Neural cell (in vitro differentiated cells): ENCODE measurements at regions not wholly inside any gene's neighbourhood (a gene's known extent, or its start where the extent isn't known, plus 50 kb on each side); places are given as distances from the start of the nearest gene placed in this dataset.

ENCODE experiments used
- H2AFZ ChIP-seq: fragments of 200-600, 300-800 bp; sonication (generic), shearing (Covaris generic); 2 replicates; pipeline ENCODE4 v1.6.0; 2014; ENCODE audit warnings: low read depth, mild to moderate bottlenecking, antibody characterized with exemption, low read length, moderate library complexity
- H3F3A ChIP-seq: fragments of 200-600 bp; shearing (Covaris generic); 2 replicates; pipeline ENCODE4 v1.6.1; 2016; ENCODE audit warnings: mild to moderate bottlenecking, moderate library complexity, mixed read lengths, antibody characterized with exemption, low read length; ENCODE audit not compliant: insufficient read depth, poor library complexity, severe bottlenecking
- H3K27ac ChIP-seq: fragments of 200-600, 300-800 bp; sonication (generic), shearing (Covaris generic); 2 replicates; pipeline ENCODE4 v1.5.1; 2014; ENCODE audit warnings: mild to moderate bottlenecking, low read length, moderate library complexity
- H3K27me3 ChIP-seq: fragments of 300-800, 200-600 bp; sonication (generic), shearing (Covaris generic); 2 replicates; pipeline ENCODE4 v1.6.0; 2014; ENCODE audit warnings: mild to moderate bottlenecking, low read depth, low read length, moderate library complexity; ENCODE audit not compliant: insufficient read depth
- H3K36me3 ChIP-seq: fragments of 300-800, 200-600 bp; sonication (generic), shearing (Covaris generic); 2 replicates; pipeline ENCODE4 v1.5.1; 2014; ENCODE audit warnings: mild to moderate bottlenecking, antibody characterized with exemption, low read length, moderate library complexity; ENCODE audit not compliant: insufficient read depth
- H3K4me2 ChIP-seq: fragments of 300-800, 200-600 bp; sonication (generic), shearing (Covaris generic); 2 replicates; pipeline ENCODE4 v1.6.0; 2014; ENCODE audit warnings: mild to moderate bottlenecking, low read length
- H3K4me3 ChIP-seq: fragments of 300-800, 200-600 bp; sonication (generic), shearing (Covaris generic); 2 replicates; pipeline ENCODE4 v1.5.1; 2014; ENCODE audit warnings: mild to moderate bottlenecking, low read length, moderate library complexity
- H3K79me2 ChIP-seq: fragments of 200-600 bp; shearing (Covaris generic); replicated peaks from 2 replicates; pipeline ENCODE4 v1.6.0; 2014; ENCODE audit warnings: mild to moderate bottlenecking, low read length, moderate library complexity; ENCODE audit not compliant: insufficient read depth
- H3K9ac ChIP-seq: fragments of 300-800, 200-600 bp; sonication (generic), shearing (Covaris generic); 2 replicates; pipeline ENCODE4 v1.6.1; 2016; ENCODE audit warnings: mild to moderate bottlenecking, low read length, mixed read lengths
- H3K9me2 ChIP-seq: fragments of 200-600 bp; shearing (Covaris generic); 2 replicates; pipeline ENCODE4 v1.6.1; 2016; ENCODE audit warnings: mild to moderate bottlenecking, low read length, mixed read lengths; ENCODE audit not compliant: insufficient read depth
- H3K9me3 ChIP-seq: fragments of 200-600, 300-800 bp; sonication (generic), shearing (Covaris generic); 2 replicates; pipeline ENCODE4 v1.6.1; 2016; ENCODE audit warnings: mild to moderate bottlenecking, mixed run types, low read length, moderate library complexity, mixed read lengths
- H4K20me1 ChIP-seq: fragments of 200-600 bp; shearing (Covaris generic); 2 replicates; pipeline ENCODE4 v1.6.1; 2016; ENCODE audit warnings: mild to moderate bottlenecking, mixed run types; ENCODE audit not compliant: insufficient read depth
- CTCF ChIP-seq: fragments of 450-650 bp; IDR thresholded peaks from 2 replicates; pipeline ENCODE4 v1.5.1; 2014; ENCODE audit warnings: antibody characterized with exemption, mild to moderate bottlenecking, moderate library complexity; ENCODE audit not compliant: poor library complexity, severe bottlenecking
- EP300 ChIP-seq: fragments of 450-650 bp; conservative IDR thresholded peaks from 2 replicates; pipeline ENCODE4 v1.6.1; 2014; ENCODE audit warnings: antibody characterized with exemption, mild to moderate bottlenecking, moderate library complexity; ENCODE audit not compliant: poor library complexity, severe bottlenecking
- EZH2 ChIP-seq: fragments of 200-600, 300-800 bp; shearing (Covaris generic), sonication (generic); IDR thresholded peaks from 2 replicates; pipeline ENCODE4 v1.6.1; 2014; ENCODE audit warnings: antibody characterized with exemption, low read length, borderline replicate concordance, mild to moderate bottlenecking; ENCODE audit not compliant: insufficient read depth, poor library complexity, severe bottlenecking
- MXI1 ChIP-seq: fragments of 450-650 bp; conservative IDR thresholded peaks from 2 replicates; pipeline ENCODE4 v1.6.1; 2014; ENCODE audit warnings: antibody characterized with exemption, mild to moderate bottlenecking; ENCODE audit not compliant: poor library complexity, severe bottlenecking
- POLR2AphosphoS5 ChIP-seq: IDR thresholded peaks from 2 replicates; pipeline ENCODE4 v1.6.1; 2012
- RAD21 ChIP-seq: fragments of 450-650 bp; conservative IDR thresholded peaks from 2 replicates; pipeline ENCODE4 v1.6.1; 2014; ENCODE audit warnings: antibody characterized with exemption, mild to moderate bottlenecking, moderate library complexity
- REST ChIP-seq: IDR thresholded peaks from 2 replicates; pipeline ENCODE4 v1.6.1; 2012; ENCODE audit warnings: borderline replicate concordance
- SMC3 ChIP-seq: fragments of 450-650 bp; conservative IDR thresholded peaks from 2 replicates; pipeline ENCODE4 v1.6.1; 2014; ENCODE audit warnings: antibody characterized with exemption, mild to moderate bottlenecking, moderate library complexity; ENCODE audit not compliant: poor library complexity
- TAF1 ChIP-seq: IDR thresholded peaks from 2 replicates; pipeline ENCODE4 v1.6.1; 2012; ENCODE audit warnings: low read depth

GRCh38 chr2:4869154-4869553 is 823.0 kb upstream of the SOX11 start:
- Histone ChIP-seq H3F3A (no peaks in the 10 kb centered on the region), H3K4me2 (no peak overlapping the region)

GRCh38 chr2:4873364-4873763 is 818.8 kb upstream of the SOX11 start:
- Histone ChIP-seq H2AFZ (no peak overlapping the region), H3K4me3 (no peak overlapping the region), H3K9me2 (no peaks in the 10 kb centered on the region), H3K79me2 (no peaks in the 10 kb centered on the region), H3K27me3 (no peaks in the 10 kb centered on the region), H3F3A (no peaks in the 10 kb centered on the region), H3K27ac (no peak overlapping the region), H4K20me1 (no peaks in the 10 kb centered on the region), H3K4me2 (no peak overlapping the region), H3K36me3 (no peaks in the 10 kb centered on the region), H3K9me3 (no peaks in the 10 kb centered on the region), H3K9ac (no peak overlapping the region)
- TF ChIP-seq TAF1 (no peak), EP300 (no peak), REST (no peak), CTCF (no peak), EZH2 (no peak), MXI1 (no peak)

More at GRCh38 chr2:4869154-4869553, 823.0 kb upstream of the SOX11 start:
- Histone ChIP-seq H3K27ac (no peak overlapping the region), H3K9me3 (no peaks in the 10 kb centered on the region), H3K79me2 (no peaks in the 10 kb centered on the region), H2AFZ (no peak overlapping the region), H3K36me3 (no peaks in the 10 kb centered on the region), H3K9ac (no peak overlapping the region), H3K9me2 (no peaks in the 10 kb centered on the region), H3K27me3 (no peaks in the 10 kb centered on the region), H3K4me3 (no peak overlapping the region), H4K20me1 (no peaks in the 10 kb centered on the region)
- TF ChIP-seq REST (no peak), EZH2 (no peak), SMC3 (no peak), MXI1 (no peak), CTCF (no peak), TAF1 (no peak), EP300 (no peak), RAD21 (no peak), POLR2AphosphoS5 (no peak)
